Left lung (tissue), 4 donors: ENCODE measurements at regions not wholly inside any gene's neighbourhood (a gene's known extent, or its start where the extent isn't known, plus 50 kb on each side); places are given as distances from the start of the nearest gene placed in this dataset.

Experiments
- ATAC-seq: fragments of 200-7000 bp; cut with Tn5 transposase; one replicate; pipeline ENCODE4 v1.9.1; 2020; ENCODE audit warnings: moderate library complexity
- DNase-seq, 4 donors: peaks; one replicate each; pipeline ENCODE4 v3.0.0-alpha.2; 2013 to 2020
- H3K27ac ChIP-seq, 2 donors: fragments of 200-600 bp; sonication (generic) in 1 of 2; one replicate each; pipeline versions ENCODE4 v1.5.0 to v1.8.0; 2020 to 2021
- H3K27me3 ChIP-seq, 2 donors: fragments of 200-600 bp; sonication (generic) in 1 of 2; one replicate each; pipeline versions ENCODE4 v1.5.0 to v1.8.0; 2020 to 2021
- H3K36me3 ChIP-seq, 2 donors: fragments of 200-600 bp; sonication (generic) in 1 of 2; one replicate each; pipeline versions ENCODE4 v1.5.0 to v1.8.0; 2020 to 2021
- H3K4me1 ChIP-seq, 2 donors: fragments of 200-600 bp; one replicate each; pipeline ENCODE4 v1.8.0; 2021
- H3K4me3 ChIP-seq, 2 donors: fragments of 200-600 bp; sonication (generic) in 1 of 2; one replicate each; pipeline versions ENCODE4 v1.5.0 to v1.8.0; 2020 to 2021; ENCODE audit warnings: mild to moderate bottlenecking in 1 of 2
- H3K9me3 ChIP-seq, 2 donors: fragments of 200-600 bp; sonication (generic) in 1 of 2; one replicate each; pipeline versions ENCODE4 v1.5.0 to v1.8.0; 2020 to 2021
- CTCF ChIP-seq, 2 donors: fragments of 200-600 bp; sonication (generic) in 1 of 2; IDR thresholded peaks; one replicate each; pipeline versions ENCODE4 v1.5.0 to v1.8.0; 2021; ENCODE audit warnings: antibody characterized with exemption in 2 of 2
- intact Hi-C, 2 donors: fragments of 100-400 bp; cut with DNase I; formaldehyde crosslinking; loops; one replicate each; pipeline versions ENCODE4 v1.11.2 to v1.14.2; 2022
- donor health status: DM: no; HTN: yes; CAD: no.
- donor health status: DM: no; HTN: no; CAD: no.

GRCh38 chr5:38113880-38114279 lies 144.5 kb upstream of the EGFLAM start:
- Histone ChIP-seq H3K4me3 (no peak overlapping the region), H3K27me3 (no peaks in the 10 kb centered on the region), H3K4me1 (no peaks in the 10 kb centered on the region), H3K27ac (no peak overlapping the region), H3K36me3 (no peaks in the 10 kb centered on the region), H3K9me3 (no peaks in the 10 kb centered on the region)
- ATAC-seq, result no peak
- no peak for DNase-seq
- intact Hi-C loops, result no loop called here
- TF ChIP-seq CTCF (IDR thresholded peaks at IDR 0.05), result no peak

GRCh38 chr5:38113456-38113855 lies 144.9 kb upstream of the EGFLAM start:
- DNase-seq, result no peak
- Histone ChIP-seq H3K4me3 (no peak overlapping the region), H3K27me3 (no peaks in the 10 kb centered on the region), H3K36me3 (no peaks in the 10 kb centered on the region), H3K9me3 (no peaks in the 10 kb centered on the region), H3K27ac (no peak overlapping the region), H3K4me1 (no peaks in the 10 kb centered on the region)
- no peak for TF ChIP-seq CTCF (IDR thresholded peaks at IDR 0.05)
- no peak for ATAC-seq
- intact Hi-C loops, result no loop called here

- no peaks in the 10 kb centered on the region for H3K9me3 ChIP-seq
- TF ChIP-seq CTCF (IDR thresholded peaks at IDR 0.05), result no peak
- H3K27ac ChIP-seq, result no peak overlapping the region
- ATAC-seq (no peak), DNase-seq (no peak)
- intact Hi-C loops, result no loop called here
- no peaks in the 10 kb centered on the region for H3K27me3 ChIP-seq
- H3K4me1 ChIP-seq, result no peaks in the 10 kb centered on the region
- no peak overlapping the region for H3K4me3 ChIP-seq
- no peaks in the 10 kb centered on the region for H3K36me3 ChIP-seq
Observed at GRCh38 chr5:38112938-38113337, 145.4 kb upstream of the EGFLAM start.

GRCh38 chr5:38110130-38110529 lies 148.2 kb upstream of the EGFLAM start:
- ATAC-seq (no peak), DNase-seq (no peak)
- no peaks in the 10 kb centered on the region for H3K9me3 ChIP-seq
- no peaks in the 10 kb centered on the region for H3K36me3 ChIP-seq
- no peak for TF ChIP-seq CTCF (IDR thresholded peaks at IDR 0.05)
- H3K27ac ChIP-seq, result no peak overlapping the region
- intact Hi-C loops, result no loop called here
- H3K4me3 ChIP-seq, result no peak overlapping the region
- no peaks in the 10 kb centered on the region for H3K4me1 ChIP-seq
- H3K27me3 ChIP-seq, result no peaks in the 10 kb centered on the region

- Histone ChIP-seq H3K9me3 (no peaks in the 10 kb centered on the region), H3K27me3 (no peaks in the 10 kb centered on the region), H3K4me1 (no peaks in the 10 kb centered on the region), H3K36me3 (no peaks in the 10 kb centered on the region), H3K4me3 (no peak overlapping the region), H3K27ac (no peak overlapping the region)
- no peak for TF ChIP-seq CTCF (IDR thresholded peaks at IDR 0.05)
- no peak for DNase-seq
- no peak for ATAC-seq
- intact Hi-C loops, result no loop called here
Observed at GRCh38 chr5:38107096-38107495, 151.3 kb upstream of the EGFLAM start.
